CD4-positive, alpha-beta T cell treated with Interleukin-15 for 4 hours (primary cell): ENCODE measurements at regions not wholly inside any gene's neighbourhood (a gene's known extent, or its start where the extent isn't known, plus 50 kb on each side); places are given as distances from the start of the nearest gene placed in this dataset.

ENCODE experiments used
- DNase-seq: peaks from one replicate; pipeline ENCODE4 v3.0.0-alpha.2; 2020; ENCODE audit warnings: low spot score

DNA sequence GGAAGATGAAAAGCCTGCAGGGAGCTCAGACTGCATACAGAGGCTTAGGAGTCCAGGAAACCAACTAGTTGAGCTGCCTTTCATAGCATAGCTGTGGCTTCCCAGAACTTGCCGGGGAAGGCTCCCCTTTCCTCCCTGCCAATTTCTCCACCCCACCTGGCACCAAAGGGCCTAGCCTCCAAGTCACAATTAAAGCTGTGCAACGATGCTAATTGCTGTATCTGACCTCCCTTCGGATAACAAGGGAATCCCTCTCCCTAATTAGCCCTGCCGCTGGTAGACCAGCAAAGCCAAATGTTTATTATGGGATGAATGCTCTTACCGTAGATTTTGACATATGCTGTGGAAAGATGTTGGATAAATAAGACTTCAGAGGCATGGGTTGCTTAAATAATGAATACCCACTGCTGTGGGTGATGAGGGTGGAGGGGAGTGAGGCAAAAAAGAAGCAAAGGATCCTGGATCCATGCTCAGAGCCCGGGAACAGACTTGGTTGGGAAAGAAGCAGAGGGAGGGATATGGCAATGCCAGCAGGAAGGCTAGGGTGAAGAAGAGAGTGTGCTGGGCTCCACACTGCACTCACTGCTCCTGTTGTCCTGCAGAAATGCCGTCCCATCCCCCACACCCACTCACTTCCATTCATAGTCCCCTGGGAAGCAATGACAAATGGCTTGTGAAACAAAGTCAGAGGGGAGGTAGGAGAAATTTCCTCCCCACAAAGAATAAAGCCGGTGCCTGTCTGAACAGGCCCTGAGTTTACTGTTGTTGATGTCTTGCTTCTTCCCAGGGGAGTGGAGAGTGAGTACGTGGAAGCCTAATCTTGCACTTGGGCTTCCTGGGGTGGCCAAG, 608.1 kb upstream of the CADM1 start:
- DNase-seq: no peak

DNA sequence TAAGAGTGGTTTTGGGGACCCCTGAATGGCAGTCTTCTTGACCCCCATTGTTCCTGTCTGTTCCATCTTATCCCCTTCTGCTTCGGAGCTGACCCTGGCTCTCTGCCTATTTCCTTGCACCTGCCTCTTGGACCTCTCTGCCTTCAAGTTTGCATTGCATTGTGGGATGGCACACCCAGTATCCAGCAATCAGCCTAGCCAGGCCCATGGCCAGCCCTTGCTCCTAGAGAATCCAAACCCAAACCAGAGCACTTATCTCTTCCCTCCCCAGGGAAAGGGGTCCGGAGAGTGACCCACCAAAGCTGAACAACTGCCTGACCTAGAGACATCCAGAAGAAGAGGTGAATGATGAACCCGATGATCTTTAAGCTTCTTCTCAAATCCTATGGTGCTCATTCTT, 607.3 kb upstream of the CADM1 start:
- DNase-seq: no peak

- no peak for DNase-seq
Measured at GRCh38 chr11:116110802-116111201, 606.6 kb upstream of the CADM1 start.

DNA sequence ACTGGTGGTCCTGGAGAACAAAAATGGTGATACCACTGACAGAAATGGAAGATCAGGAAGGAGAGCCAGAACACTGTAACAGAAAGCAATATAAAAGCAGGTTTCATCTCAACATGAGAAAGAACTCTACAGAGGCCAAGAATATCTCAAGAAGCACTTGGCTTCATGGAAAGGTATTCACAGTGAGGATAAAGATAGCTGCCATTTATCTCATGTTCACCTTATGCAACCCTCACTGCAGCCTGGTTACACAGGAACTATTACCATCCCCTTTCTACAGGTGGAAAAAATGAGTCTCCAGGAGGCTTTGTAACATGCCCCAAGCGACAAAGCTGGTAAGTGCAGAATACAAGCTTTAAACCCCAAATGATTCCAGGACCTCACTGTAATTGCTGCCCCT, 606.1 kb upstream of the CADM1 start:
- no peak for DNase-seq

DNA sequence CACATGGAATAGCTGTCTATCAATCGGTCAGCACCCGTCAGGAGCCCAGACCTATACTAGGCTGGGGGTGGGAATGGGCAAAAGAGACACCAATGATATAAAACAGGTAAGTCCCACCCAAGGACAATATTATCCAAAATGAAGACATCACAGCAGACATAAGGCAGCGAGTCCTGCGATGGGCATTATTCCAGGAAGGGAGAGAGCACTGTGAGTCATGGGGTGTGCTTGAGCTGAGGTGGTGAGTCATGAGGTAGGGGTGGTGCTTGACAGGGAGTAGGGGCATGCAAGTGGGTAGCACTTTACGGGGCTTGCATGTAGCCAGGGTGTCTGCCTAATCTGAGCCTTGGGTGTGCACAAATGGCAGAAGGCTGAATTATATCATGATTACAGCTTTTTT, 605.0 kb upstream of the CADM1 start:
- no peak for DNase-seq

- no peak for DNase-seq
Measured at GRCh38 chr11:116108161-116108560, 603.9 kb upstream of the CADM1 start.

DNA sequence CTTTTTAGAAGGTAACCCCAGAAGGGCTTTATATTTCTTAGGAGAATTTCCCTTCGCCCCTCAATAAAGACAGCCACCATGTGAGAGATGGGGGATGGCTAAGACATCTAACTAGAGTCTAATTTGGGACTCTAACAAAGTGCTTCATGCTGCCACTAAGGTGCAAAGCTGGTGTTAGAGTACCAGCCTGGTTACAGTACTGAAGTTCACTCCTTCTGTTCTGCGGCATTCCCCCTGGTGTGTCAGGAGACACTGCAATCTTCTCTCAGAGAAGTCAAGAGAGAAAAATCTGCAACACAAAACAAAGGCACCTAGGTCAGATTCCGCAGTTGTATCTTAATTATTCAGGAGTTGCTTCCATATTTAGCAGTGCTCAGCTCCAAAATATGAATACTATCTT, 603.0 kb upstream of the CADM1 start:
- no peak for DNase-seq

GRCh38 chr11:116104498-116105174, 600.4 kb upstream of the CADM1 start:
- DNase-seq: no peak

DNA sequence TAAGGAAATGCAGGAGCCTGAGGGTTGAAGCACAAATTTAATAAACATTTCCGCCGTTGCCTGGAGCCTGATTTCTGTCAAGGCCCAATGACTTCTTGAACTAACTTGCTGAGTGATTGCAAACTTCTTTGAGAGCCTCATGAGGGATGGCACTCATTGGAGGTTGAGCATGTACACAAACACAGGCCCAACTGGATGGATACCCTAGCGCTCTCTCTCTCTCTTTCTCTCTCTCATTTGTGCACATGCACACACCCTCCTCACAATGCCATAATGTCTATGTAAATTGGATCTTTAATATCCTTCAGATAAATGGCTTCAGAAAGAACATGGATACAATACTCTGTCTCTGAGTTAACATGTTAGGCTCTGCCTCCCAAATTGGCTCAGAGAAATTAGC, 597.7 kb upstream of the CADM1 start:
- DNase-seq: no peak

DNA sequence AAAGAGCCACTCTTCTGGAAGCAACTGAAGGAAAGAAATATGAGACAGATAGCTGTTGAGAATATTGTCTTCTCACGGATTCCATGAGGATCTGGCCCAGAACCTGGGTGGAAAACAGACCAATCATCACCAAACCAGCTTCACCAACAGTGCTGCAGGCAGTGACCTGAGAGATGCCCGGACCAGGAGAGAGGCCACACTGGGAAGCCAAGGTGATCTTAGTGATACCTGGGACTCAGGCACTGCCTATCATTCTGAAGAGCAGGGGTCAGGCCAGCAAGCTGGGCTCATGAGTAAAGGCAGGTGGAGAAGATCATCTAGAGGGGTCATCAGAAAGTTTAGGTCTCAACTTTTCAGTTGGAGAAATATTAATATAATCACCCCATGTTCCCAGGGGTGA, 595.8 kb upstream of the CADM1 start:
- DNase-seq: no peak

GRCh38 chr11:116099541-116099940, 595.3 kb upstream of the CADM1 start:
- DNase-seq: no peak

- no peak for DNase-seq
Measured at GRCh38 chr11:116096272-116096995, 592.2 kb upstream of the CADM1 start.

- DNase-seq: no peak
Measured at GRCh38 chr11:116093481-116094270, 589.5 kb upstream of the CADM1 start.

DNA sequence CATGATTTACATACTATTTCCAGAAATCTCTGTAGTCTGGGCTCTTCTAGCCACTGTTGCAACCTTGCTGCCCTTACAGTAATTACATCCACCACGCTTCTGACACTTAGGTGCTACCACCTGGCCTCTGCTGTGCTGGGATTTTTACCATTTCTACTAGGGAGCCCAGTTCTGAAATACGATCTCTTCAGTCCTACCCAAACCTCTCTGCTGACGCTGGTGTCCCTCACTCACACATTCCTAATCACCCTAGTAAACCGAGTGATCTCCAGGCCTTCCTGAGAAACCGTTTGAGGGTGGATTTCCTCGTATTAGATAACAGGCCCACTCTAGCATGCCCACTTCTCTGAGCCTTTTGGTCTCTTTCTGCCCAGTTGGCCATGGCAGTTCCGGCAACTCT, 588.9 kb upstream of the CADM1 start:
- no peak for DNase-seq

GRCh38 chr11:116086426-116086825, 582.2 kb upstream of the CADM1 start:
- DNase-seq: no peak

GRCh38 chr11:116085031-116085635, 580.9 kb upstream of the CADM1 start:
- DNase-seq: no peak

GRCh38 chr11:116084511-116084910, 580.3 kb upstream of the CADM1 start:
- no peak for DNase-seq

- DNase-seq: no peak
Measured at GRCh38 chr11:116082256-116082655, 578.0 kb upstream of the CADM1 start.

GRCh38 chr11:116079580-116079979, 575.4 kb upstream of the CADM1 start:
- no peak for DNase-seq

DNA sequence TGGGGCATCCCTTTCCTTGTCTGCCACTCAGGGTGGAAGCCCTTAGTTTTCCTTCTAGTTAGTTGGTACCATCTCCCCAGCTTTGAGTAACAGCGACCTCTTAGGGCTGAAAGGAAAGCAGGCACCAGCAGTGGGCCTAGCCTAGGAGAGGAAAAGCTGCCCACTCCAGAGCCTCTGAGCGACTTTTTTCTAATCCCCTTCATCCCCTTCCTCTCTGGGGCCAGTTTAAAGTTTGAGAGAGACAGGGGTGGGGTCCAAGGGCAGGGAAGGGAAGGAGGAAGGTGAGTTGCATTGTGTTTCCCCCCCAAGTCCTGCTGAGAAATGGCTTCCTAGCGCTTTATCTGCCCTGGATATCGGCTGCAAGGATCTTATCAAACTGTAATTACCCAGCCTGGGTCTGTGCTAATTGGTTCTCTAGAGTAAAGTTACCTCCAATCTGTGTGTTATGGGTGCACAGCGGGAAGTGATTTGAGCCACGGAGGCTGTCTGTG, 573.9 kb upstream of the CADM1 start:
- no peak for DNase-seq

DNA sequence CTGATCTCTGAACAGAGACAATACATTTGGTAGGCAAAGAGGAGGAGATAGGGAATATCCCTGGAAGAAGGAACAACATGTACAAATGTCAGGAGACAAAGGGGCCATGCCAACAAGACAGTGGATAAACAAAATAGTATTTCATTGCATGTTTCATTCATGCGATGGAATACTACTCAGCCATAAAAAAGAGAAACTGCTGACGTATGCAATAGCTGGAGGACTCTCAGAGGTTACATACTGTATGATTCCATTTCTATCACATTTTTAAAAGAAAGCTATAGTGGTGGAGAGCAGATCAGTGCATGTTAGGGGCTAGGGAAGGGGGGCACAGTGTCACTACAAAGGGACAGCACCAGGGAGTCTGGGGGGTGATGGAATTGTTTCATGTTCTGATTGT, 572.9 kb upstream of the CADM1 start:
- no peak for DNase-seq
